HG03095 (cell line): ENCODE measurements at regions not wholly inside any gene's neighbourhood (a gene's known extent, or its start where the extent isn't known, plus 50 kb on each side); places are given as distances from the start of the nearest gene placed in this dataset.
"Not testable (repeated sequence)": the region's sequence is repeated elsewhere in the genome, so short reads cannot be mapped to it uniquely, and the experiment has no call there.

Source experiments
- ATAC-seq: cut with Tn5 transposase; IDR thresholded peaks from one replicate; pipeline ENCODE4 v1.9.1; 2021; ENCODE audit warnings: moderate library complexity; ENCODE audit not compliant: unreplicated experiment

DNA sequence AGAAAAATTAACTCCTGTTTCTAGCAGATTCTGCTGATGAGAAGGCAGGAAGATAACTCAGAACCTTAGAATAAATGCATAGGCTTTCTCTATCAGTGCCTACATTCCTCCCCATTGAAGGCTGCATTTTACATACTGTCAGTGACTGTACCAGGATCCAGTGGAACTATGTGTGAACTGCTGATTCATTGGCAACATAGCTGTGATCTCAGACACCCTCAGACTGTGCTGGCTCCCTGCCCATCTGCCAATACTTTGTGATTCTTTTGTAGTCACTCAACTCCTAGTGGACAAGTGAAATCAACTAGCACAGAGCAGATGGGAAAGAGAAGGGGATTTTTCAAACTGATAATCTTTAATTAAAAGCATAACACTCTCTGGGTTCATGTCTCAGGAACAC is 375.8 kb downstream of the MDFIC start:
- ATAC-seq: no peak

DNA sequence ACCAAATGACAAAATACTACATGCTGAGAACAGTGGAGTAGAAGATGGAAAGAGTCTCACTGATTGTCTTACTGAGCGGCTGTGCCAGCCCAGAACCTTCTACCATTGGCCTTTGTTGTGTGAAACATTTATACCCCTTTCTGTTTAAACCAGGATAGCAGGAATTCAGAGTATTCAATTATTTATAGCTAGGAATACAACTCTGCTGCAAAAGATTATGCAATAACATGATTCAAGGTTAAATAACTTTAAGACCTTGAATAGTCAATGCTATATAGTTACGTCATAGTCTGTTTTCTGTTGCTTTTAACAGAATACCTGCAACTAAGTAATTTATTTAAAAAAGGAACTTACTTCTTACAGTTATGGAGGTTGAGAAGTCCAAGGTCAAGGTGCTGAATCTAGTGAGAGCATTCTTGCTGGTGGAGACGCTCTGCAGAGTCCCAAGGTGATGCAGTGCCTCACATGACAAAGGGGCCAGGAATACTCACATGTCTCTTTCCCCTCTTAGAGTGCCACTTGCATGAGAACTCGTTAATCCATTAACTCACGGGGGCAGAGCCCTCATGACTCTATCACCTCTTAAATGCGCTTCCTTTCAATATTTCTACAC is 371.8 kb downstream of the MDFIC start:
- ATAC-seq: no peak

- no peak for ATAC-seq
These were observed 370.5 kb downstream of the MDFIC start for GRCh38 chr7:115292381-115292780.

DNA sequence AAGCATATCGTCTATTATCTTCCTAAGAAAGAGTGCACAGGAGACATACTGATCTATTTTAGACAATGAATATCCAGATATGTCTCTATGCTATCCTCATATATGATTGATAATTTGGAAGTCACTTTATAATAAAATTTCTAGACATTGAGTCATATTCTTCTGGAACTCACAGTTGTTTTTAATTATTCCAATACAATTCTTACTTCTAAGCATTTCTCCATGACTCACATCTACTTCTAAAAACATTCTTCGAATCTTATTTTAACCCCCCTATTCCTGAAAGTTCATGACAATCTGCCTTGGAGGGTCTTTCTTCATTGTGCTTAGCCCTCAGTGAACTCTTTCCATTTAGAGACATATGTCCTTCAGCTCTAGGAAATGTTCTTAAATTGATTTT is 368.1 kb downstream of the MDFIC start:
- no peak for ATAC-seq

DNA sequence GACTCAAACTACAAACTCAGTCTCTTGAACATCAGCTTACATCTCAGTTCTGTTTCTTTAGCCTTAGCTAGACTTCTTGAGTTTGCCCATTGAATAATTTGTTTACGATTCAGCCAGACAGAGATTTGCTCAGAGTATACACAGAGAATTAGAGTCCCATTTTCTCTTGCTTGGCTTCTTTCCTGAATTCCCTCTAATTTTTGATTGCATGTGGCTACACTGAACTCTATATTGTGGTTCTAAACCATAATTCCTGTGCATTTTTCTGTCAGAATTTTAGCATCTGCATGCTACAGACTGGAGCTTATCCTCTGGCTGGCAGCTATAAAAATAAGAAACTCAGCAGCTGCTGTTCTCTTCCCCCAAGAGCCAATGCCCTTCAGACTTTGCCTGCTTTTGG is 354.9 kb downstream of the MDFIC start:
- no peak for ATAC-seq

GRCh38 chr7:115273855-115274254 is 352.0 kb downstream of the MDFIC start:
- ATAC-seq: not testable (repeated sequence)

GRCh38 chr7:115273139-115273772 is 351.4 kb downstream of the MDFIC start:
- ATAC-seq: no peak

DNA sequence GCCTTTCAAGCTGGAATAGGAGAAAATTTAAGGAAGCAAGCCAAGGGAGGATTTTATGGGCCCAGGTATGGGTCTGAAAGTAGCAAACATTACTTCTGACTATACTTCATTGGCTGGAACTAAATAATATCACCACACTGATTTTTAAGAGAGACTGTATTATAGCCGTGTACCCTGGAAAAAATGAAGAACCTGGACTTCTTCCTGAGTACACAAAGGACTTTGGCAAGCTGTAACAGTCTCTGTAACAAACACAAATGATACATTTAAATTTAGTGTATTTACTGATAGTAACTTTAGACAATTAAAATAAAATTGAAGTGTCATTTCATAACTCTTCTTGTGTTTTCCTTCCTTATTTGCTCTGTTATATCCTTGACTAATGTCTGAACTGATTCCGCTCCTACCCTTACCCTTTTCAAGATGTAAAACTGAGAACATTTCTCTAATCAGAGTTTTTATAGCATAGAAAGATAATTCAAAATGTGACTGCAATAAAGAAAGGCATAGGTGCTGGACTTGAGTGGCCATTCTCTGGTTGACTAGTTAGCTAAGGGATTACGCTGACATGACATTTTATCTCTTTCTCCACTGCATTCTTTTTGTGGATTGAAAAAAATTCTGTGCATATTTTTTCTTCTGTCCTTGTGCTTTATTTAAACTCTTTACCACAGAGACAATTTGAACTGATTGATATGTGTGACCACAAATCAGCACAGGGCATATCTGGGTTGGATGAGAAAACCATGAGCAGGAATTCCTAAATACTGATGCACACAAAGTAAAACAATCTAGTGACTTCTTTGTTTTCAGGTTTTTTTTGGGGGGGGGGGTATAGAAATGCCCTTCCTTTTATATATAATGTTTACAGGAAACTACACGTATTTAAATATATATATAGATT is 349.7 kb downstream of the MDFIC start:
- ATAC-seq: no peak

DNA sequence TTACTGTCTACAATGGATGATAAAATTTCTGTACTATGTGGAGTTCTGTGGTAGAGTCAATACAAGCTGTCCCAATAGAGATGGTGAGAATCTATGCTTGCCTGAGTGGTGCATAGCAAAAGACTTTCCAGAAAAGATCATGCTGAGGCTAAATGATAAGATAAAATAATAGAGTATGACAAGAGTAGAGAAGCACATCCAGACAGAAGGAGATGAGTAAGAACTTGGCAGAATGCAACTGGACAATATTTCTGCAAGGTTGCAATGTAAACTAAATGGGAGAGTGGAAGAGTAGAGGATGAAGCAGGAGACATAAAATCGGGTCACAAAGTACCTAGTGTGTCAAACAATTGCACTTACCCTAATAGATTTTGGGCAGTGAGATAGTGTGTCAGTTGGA is 347.6 kb downstream of the MDFIC start:
- no peak for ATAC-seq

DNA sequence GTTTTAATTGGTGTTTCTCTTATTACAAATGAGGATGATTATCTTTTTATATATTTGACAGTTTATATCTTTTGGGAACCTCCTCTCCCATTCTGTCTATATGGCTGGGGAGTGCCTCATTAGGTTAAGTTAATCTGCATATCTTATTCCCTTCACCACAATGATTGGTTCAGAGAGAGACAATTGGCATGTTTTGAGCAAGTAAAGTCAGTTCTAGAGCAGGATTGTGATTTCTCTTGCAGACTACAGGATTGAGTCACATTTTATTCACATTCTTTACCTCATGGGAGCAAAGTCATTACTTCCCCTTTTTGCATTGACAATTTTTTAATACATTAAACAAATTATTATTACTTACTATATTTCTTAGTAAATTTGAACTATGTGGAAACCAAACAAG is 345.6 kb downstream of the MDFIC start:
- ATAC-seq: peak; percentile 47

DNA sequence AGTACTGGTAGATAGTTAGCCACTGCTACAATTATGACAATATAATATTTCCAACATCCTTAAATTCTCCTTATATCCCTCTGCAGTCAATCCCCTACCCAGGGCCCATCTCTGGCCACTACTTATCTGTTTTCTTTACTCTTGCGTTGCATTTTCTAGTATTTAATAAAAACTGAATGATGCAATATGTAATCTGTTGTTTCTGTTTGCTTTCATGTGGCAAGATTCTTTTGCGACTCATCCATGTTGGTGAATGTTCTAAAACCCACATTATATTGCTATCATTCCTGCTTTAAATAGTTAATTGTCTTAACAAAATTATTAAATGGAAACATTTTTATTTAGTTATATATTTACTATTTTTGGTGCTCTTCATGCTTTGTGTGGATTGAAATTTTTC is 338.5 kb downstream of the MDFIC start:
- ATAC-seq: no peak

GRCh38 chr7:115252461-115252860 is 330.6 kb downstream of the MDFIC start:
- ATAC-seq: no peak

DNA sequence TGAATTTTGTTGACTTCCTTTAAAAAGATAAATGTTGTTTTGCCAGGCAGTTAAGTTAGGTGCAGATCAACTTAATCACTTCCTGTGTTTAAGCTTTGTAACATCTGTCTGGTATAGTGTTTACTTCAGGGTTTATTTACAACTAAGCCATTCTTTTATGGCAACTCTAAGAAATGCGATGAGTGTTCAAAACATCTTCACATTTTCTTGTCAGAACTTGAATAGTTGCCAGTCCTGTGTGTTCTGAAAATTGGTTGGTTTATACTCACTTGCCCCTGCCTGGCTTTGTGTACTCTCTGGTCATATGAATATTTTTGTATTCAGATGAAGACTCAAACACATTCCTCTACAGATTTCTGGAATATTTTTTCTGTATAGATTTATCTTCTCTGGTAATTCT is 327.2 kb downstream of the MDFIC start:
- no peak for ATAC-seq

- ATAC-seq: no peak
These were observed 319.3 kb downstream of the MDFIC start for GRCh38 chr7:115241151-115241550.

DNA sequence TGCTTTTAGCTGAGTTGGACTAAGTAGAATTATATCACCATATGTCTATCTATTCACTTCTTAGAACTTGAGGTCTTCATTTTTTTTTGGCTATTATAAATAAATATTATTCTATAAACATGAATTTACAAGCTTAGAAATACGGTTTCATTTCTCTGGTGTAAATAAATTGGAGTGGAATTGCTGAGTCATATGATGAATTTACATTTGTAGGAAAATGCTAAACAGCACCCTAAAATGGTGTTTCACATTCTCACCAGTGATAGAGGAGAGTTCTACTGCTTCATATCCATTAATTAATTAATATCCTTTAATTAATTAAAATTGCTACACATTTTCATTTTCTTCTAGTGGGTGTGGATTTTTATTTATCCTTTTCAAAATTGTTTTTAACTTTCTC is 318.3 kb downstream of the MDFIC start:
- no peak for ATAC-seq

DNA sequence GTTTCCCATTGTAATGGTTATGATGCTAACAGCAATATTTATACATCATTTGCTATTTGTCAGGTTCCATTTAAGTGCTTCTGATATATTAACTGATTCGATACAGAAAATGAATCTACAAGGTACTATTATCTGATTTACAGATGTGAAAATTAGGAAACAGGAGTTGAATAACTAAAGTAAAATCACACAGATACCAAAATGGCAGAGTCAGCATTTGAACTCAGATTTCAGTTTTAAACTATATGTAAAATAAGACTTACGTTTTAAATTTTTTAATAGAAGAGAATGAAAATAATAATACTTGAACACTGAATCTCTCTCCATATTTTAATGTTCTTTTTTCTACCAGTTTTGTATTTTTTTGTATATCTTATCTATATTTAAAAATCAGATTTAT is 313.2 kb downstream of the MDFIC start:
- no peak for ATAC-seq

- ATAC-seq: no peak
These were observed 311.9 kb downstream of the MDFIC start for GRCh38 chr7:115233809-115234208.

DNA sequence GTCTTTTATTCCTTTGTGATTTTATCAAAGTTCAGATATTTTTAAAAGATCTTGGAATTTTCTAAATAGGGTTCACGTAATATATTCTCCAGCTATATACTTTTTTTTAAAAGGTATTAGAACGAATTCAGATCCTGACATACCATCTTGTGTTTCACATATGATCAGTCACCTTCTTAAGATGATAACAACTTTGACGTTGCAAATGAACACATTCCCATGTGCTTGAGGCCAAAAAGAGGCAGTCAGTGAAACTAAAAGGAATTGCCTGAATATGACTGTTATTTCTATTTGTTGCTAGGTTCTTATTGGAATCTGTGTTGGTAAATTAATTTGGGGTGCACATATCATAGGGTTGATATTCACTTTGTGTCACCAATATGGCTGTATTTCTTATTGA is 310.1 kb downstream of the MDFIC start:
- ATAC-seq: no peak

DNA sequence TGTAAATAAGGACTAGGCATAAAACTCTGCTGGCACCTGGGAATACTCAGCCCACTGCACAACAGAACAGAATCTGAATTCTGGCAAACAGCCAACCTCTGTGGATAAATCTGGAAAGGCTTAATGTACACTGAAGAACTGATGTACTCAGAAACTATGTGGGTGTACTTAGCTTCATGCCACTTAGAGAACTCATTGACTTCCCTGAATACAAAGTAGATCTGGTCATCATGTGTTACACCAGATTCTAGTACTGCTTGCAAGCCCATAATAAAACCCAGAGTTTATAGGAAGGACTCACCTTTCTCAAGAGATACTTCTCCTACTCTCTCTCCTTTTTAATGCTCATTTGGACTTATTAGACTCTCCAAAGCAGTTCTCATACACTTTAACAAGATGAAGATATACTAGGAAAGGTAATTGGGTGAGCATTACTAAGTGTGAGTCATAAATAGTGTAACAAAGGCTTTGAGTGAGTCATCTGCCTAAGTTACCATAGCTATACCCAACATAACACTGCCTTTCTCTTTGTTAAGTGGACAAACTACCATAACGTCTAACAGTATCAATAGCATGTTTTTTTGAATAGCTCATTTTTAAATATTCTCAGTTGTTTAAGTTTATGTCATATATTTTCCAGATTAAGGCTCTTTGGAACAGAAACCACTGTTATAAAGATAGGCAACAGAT is 309.1 kb downstream of the MDFIC start:
- peak; percentile 69 for ATAC-seq

DNA sequence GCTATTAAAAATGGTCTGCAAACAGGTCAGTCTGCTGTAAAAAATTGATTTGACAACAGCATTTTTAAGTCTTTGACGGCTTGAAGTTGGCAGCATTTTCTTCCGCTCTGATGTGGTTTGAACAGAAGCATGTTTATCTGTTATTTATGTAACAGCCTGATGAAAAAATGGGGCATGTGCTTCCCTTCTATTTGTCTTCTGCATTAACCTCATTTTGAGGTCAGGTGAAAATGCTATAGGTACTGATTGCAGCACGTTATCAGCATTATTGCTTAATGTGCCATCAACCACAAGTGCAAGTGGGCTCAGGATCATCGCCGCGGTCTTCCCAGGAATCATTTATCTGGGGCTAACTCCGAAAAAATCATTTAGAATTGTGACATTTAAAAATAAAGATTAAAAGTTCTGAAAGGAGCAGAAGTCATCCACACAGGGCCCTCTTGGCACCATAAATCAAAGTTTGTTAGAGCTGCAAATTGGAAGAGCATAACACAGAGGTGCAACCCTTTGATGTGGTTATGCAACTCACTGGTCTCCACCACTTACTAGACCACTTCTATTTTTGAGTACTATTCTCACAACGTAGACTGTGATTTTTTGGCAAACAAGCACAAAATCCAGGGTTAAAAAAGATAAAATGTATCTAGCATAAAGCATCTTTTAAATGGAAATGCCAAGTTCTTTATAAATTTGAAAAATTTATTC is 307.7 kb downstream of the MDFIC start:
- ATAC-seq: no peak
